K562 (cell line): ENCODE measurements at regions not wholly inside any gene's neighbourhood (a gene's known extent, or its start where the extent isn't known, plus 50 kb on each side); places are given as distances from the start of the nearest gene placed in this dataset.

ENCODE experiments used
- ATAC-seq: fragments of 200-7000 bp; cut with Tn5 transposase; 3 replicates; pipeline ENCODE4 v1.9.1; 2020; ENCODE audit warnings: moderate library complexity
- BruUV-seq: library from RNA; stranded (reverse); fragments of 400-500 nt; replicated peaks from 2 replicates; lab custom pipeline; 2021; lab: Mats Ljungman, UMichigan
- CTCF ChIA-PET: fragments of 300-600 bp; formaldehyde crosslinking; extraction: SDS; loops from one replicate; lab custom pipeline; 2021; ENCODE audit warnings: low intra/inter-chr PET ratio; lab: Yijun Ruan, JAX
- POLR2A ChIA-PET: fragments of 300-600, 350-650 bp; sonication (Branson Sonifier 250); formaldehyde crosslinking; extraction: SDS; loops from one replicate; lab custom pipeline; 2021; ENCODE audit warnings: antibody characterized with exemption, inconsistent platforms; lab: Yijun Ruan, JAX
- DNase-seq, 4 experiments: peaks; one replicate each; pipeline versions ENCODE4 v3.0.0 to v3.0.0-alpha.2; 2011 to 2018; ENCODE audit warnings: low spot score in 3 of 4, mixed read lengths in 3 of 4; ENCODE audit errors: extremely low read depth in 1 of 4
- FAIRE-seq: peaks from 2 replicates; lab custom pipeline; 2011; peaks lifted over from hg19 to GRCh38; lab: Jason Lieb, UNC
- H2AFZ ChIP-seq: 2 replicates; pipeline ENCODE4 v1.6.0; 2011; ENCODE audit warnings: low read depth, low read length, control low read depth, inconsistent platforms
- H3K27ac ChIP-seq: fragments of 200-600 bp; 3 replicates; pipeline ENCODE4 v1.8.0; 2011; ENCODE audit warnings: low read depth, mild to moderate bottlenecking, control low read depth, inconsistent platforms, low read length, moderate library complexity, mixed read lengths; ENCODE audit errors: extremely low read depth
- H3K27me3 ChIP-seq, 2 experiments: fragments of 300-600 bp in 1 of 2; 2 replicates in 1 of 2; 3 replicates in 1 of 2; pipeline versions ENCODE4 v1.6.0 to v1.8.0; 2011; ENCODE audit warnings: inconsistent platforms in 2 of 2, low read length in 2 of 2, mild to moderate bottlenecking in 1 of 2, mixed read lengths in 1 of 2, moderate library complexity in 1 of 2; ENCODE audit not compliant: control insufficient read depth in 2 of 2, insufficient read depth in 2 of 2
- H3K36me3 ChIP-seq: fragments of 300-600 bp; 3 replicates; pipeline ENCODE4 v1.8.0; 2011; ENCODE audit warnings: mild to moderate bottlenecking, low read length, inconsistent platforms; ENCODE audit not compliant: control insufficient read depth, insufficient read depth
- H3K4me1 ChIP-seq, 2 experiments: fragments of 200-600 bp in 1 of 2; replicated peaks in 1 of 2; 2 replicates in 1 of 2; 3 replicates in 1 of 2; pipeline versions ENCODE4 v1.5.1 to v1.8.0; 2011; ENCODE audit warnings: inconsistent platforms in 2 of 2, low read length in 2 of 2, mild to moderate bottlenecking in 1 of 2, mixed read lengths in 1 of 2, moderate library complexity in 1 of 2; ENCODE audit not compliant: control insufficient read depth in 2 of 2, insufficient read depth in 2 of 2
- H3K4me2 ChIP-seq: 2 replicates; pipeline ENCODE4 v1.6.1; 2011; ENCODE audit warnings: low read length, control low read depth, inconsistent platforms, mixed read lengths; ENCODE audit not compliant: insufficient read depth
- H3K4me3 ChIP-seq: fragments of 200-600 bp; sonication (generic), shearing (Covaris generic); 2 replicates; pipeline ENCODE4 v1.5.1; 2016; ENCODE audit warnings: control low read depth, inconsistent platforms
- H3K79me2 ChIP-seq: fragments of 200-600 bp; 3 replicates; pipeline ENCODE4 v1.8.0; 2011; ENCODE audit warnings: low read length, inconsistent platforms; ENCODE audit not compliant: control insufficient read depth, insufficient read depth
- H3K9ac ChIP-seq, 2 experiments: 2 replicates each; pipeline versions ENCODE4 v1.6.0 to v1.6.1; 2011; ENCODE audit warnings: low read depth in 2 of 2, low read length in 2 of 2, control low read depth in 1 of 2, inconsistent platforms in 1 of 2, mild to moderate bottlenecking in 1 of 2, mixed read lengths in 1 of 2; ENCODE audit not compliant: insufficient read depth in 1 of 2
- H3K9me1 ChIP-seq: one replicate; pipeline ENCODE4 v1.6.0; 2011; ENCODE audit warnings: inconsistent platforms, mild to moderate bottlenecking, low read length, moderate library complexity; ENCODE audit not compliant: control insufficient read depth, insufficient read depth
- H3K9me3 ChIP-seq: replicated peaks from 2 replicates; pipeline ENCODE4 v1.5.1; 2011; ENCODE audit warnings: low read depth, low read length, inconsistent platforms; ENCODE audit not compliant: control insufficient read depth, insufficient read depth
- H4K20me1 ChIP-seq: replicated peaks from 2 replicates; pipeline ENCODE4 v1.6.1; 2011; ENCODE audit warnings: low read length, inconsistent platforms, mixed read lengths; ENCODE audit not compliant: control insufficient read depth, insufficient read depth
- BRF1 ChIP-seq: IDR thresholded peaks from 3 replicates; pipeline ENCODE4 v1.6.1; 2011; ENCODE audit warnings: borderline replicate concordance, mild to moderate bottlenecking; ENCODE audit not compliant: insufficient read length; ENCODE audit errors: extremely low read depth
- CREM ChIP-seq: IDR thresholded peaks from 2 replicates; pipeline ENCODE4 v1.6.1; 2014; ENCODE audit warnings: antibody characterized with exemption, low read depth
- ETS1 ChIP-seq: conservative IDR thresholded peaks from 2 replicates; pipeline ENCODE4 v1.6.1; 2011; ENCODE audit warnings: low read depth, mild to moderate bottlenecking, low read length; ENCODE audit not compliant: control insufficient read depth
- POLR2B ChIP-seq: fragments of 450-650 bp; IDR thresholded peaks from 2 replicates; pipeline ENCODE4 v1.6.1; 2018; ENCODE audit warnings: low read depth; ENCODE audit not compliant: partially characterized antibody
- RBM39 ChIP-seq: fragments of 200-400 bp; formaldehyde crosslinking; optimal IDR thresholded peaks from 2 replicates; pipeline ENCODE3; 2018; ENCODE audit warnings: low read depth, low read length
- SAP30 ChIP-seq: fragments of 200-600 bp; sonication (generic); IDR thresholded peaks from 2 replicates; pipeline ENCODE4 v1.6.1; 2012; ENCODE audit warnings: borderline replicate concordance, low read depth, mild to moderate bottlenecking, moderate library complexity, low read length, control low read depth, inconsistent platforms; ENCODE audit not compliant: insufficient read depth, poor library complexity, severe bottlenecking
- SRSF1 ChIP-seq: fragments of 200-400 bp; formaldehyde crosslinking; IDR thresholded peaks from 2 replicates; pipeline ENCODE4 v1.6.1; 2017; ENCODE audit warnings: mild to moderate bottlenecking, low read depth, low read length, moderate library complexity
- TARDBP ChIP-seq: fragments of 450-650 bp; IDR thresholded peaks from 2 replicates; pipeline ENCODE4 v1.6.1; 2016
- U2AF1 ChIP-seq: fragments of 200-400 bp; formaldehyde crosslinking; optimal IDR thresholded peaks from 2 replicates; pipeline ENCODE3; 2017; ENCODE audit warnings: mild to moderate bottlenecking, low read depth, low read length, moderate library complexity
- XRCC3 ChIP-seq: fragments of 450-650 bp; IDR thresholded peaks from 2 replicates; pipeline ENCODE4 v1.6.1; 2017; ENCODE audit warnings: mild to moderate bottlenecking, moderate library complexity
- ZNF41 ChIP-seq: fragments of 250-450 bp; sonication (Bioruptor Pico); conservative IDR thresholded peaks from 2 replicates; pipeline ENCODE4 v1.4.0; 2020; ENCODE audit warnings: mild to moderate bottlenecking
- ZNF561 ChIP-seq: fragments of 450-650 bp; formaldehyde crosslinking; conservative IDR thresholded peaks from 2 replicates; pipeline ENCODE4 v1.4.0; 2020; ENCODE audit warnings: mild to moderate bottlenecking, moderate library complexity
- WGBS: fragments of 100-300 bp; shearing (Covaris generic); methylation state at CpG from one replicate; pipeline ENCODE4 v1.1.6; 2016; ENCODE audit warnings: low coverage, mixed read lengths; ENCODE audit not compliant: insufficient coverage; ENCODE audit errors: missing lambda C conversion rate; 5-methylcytosine and 5-hydroxymethylcytosine counted together
- in situ Hi-C: fragments of 300-500 bp; cut with MboI; formaldehyde crosslinking; loops from 4 replicates; pipeline ENCODE4 v1.15.0; 2018; ENCODE audit warnings: inconsistent platforms, mixed read lengths
- intact Hi-C: fragments of 100-400 bp; cut with micrococcal nuclease; formaldehyde crosslinking; loops from 2 replicates; pipeline ENCODE4 v1.14.2; 2022
- TF ChIP-seq, protein P1 (sequence below): sonication (generic); formaldehyde crosslinking; IDR thresholded peaks from 2 replicates; pipeline ENCODE4 v1.9.0; 2022; ENCODE audit warnings: mild to moderate bottlenecking, missing genetic modification reagents
- TF ChIP-seq, protein P2 (sequence below): sonication (generic); formaldehyde crosslinking; IDR thresholded peaks from 2 replicates; pipeline ENCODE4 v1.8.0; 2023; ENCODE audit warnings: missing genetic modification reagents, mild to moderate bottlenecking, borderline replicate concordance
- TF ChIP-seq, protein P3 (sequence below): sonication (generic); IDR thresholded peaks from 2 replicates; pipeline ENCODE4 v1.6.1; 2016

DNA sequence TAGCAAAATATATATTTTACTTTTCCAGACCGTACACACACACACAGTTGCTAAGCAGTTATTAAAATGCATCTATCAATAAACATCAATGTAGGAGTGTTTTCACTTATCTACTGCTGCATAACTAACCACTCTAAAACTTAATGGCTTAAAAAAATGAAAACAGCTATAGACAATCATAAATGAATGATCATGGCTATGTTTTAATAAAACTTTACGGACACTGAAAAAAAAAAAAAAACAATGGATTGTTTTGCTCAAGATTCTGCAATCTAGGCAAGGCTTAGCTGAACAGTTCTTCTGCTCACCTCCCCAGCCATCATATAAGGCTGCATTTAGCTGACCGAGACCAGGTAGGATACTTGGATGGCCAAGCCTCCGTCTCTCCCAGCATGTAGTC, 125.4 kb upstream of the CCDC28A start (continued):
- TF ChIP-seq BRF1 (no peak), TARDBP (no peak)
- TF ChIP-seq, protein P1, sequence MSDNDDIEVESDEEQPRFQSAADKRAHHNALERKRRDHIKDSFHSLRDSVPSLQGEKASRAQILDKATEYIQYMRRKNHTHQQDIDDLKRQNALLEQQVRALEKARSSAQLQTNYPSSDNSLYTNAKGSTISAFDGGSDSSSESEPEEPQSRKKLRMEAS (CRISPR knock-in tag), result no peak

- Histone ChIP-seq H3K36me3 (no peaks in the 10 kb centered on the region), H3K27me3 (peaks cover 10 to 23% of the 10 kb centered on the region in 2 experiments; a peak in 4 of 5 replicates), H4K20me1 (no peaks in the 10 kb centered on the region), H3K9ac (no peak overlapping the region), H3K4me2 (no peak overlapping the region), H3K27ac (no peak overlapping the region), H3K4me1 (no peaks in the 10 kb centered on the region), H2AFZ (no peak overlapping the region), H3K4me3 (no peak overlapping the region), H3K9me1 (no peaks in the 10 kb centered on the region), H3K79me2 (no peaks in the 10 kb centered on the region), H3K9me3 (no peaks in the 10 kb centered on the region)
- no peak for ATAC-seq
- ChIA-PET CTCF (no interaction called here), POLR2A (no interaction called here)
- intact Hi-C loops (no loop called here), in situ Hi-C loops (no loop called here)
- no TSS peak for BruUV-seq
- WGBS, result 5% methylated on average over 4 of the region's 4 CpGs
- DNase-seq, result no peak
- FAIRE-seq, result no peak
- no peak for TF ChIP-seq U2AF1
- TF ChIP-seq ZNF561, result no peak
- TF ChIP-seq XRCC3, result no peak
- no peak for TF ChIP-seq RBM39
- TF ChIP-seq CREM, result no peak
- TF ChIP-seq, protein P2, sequence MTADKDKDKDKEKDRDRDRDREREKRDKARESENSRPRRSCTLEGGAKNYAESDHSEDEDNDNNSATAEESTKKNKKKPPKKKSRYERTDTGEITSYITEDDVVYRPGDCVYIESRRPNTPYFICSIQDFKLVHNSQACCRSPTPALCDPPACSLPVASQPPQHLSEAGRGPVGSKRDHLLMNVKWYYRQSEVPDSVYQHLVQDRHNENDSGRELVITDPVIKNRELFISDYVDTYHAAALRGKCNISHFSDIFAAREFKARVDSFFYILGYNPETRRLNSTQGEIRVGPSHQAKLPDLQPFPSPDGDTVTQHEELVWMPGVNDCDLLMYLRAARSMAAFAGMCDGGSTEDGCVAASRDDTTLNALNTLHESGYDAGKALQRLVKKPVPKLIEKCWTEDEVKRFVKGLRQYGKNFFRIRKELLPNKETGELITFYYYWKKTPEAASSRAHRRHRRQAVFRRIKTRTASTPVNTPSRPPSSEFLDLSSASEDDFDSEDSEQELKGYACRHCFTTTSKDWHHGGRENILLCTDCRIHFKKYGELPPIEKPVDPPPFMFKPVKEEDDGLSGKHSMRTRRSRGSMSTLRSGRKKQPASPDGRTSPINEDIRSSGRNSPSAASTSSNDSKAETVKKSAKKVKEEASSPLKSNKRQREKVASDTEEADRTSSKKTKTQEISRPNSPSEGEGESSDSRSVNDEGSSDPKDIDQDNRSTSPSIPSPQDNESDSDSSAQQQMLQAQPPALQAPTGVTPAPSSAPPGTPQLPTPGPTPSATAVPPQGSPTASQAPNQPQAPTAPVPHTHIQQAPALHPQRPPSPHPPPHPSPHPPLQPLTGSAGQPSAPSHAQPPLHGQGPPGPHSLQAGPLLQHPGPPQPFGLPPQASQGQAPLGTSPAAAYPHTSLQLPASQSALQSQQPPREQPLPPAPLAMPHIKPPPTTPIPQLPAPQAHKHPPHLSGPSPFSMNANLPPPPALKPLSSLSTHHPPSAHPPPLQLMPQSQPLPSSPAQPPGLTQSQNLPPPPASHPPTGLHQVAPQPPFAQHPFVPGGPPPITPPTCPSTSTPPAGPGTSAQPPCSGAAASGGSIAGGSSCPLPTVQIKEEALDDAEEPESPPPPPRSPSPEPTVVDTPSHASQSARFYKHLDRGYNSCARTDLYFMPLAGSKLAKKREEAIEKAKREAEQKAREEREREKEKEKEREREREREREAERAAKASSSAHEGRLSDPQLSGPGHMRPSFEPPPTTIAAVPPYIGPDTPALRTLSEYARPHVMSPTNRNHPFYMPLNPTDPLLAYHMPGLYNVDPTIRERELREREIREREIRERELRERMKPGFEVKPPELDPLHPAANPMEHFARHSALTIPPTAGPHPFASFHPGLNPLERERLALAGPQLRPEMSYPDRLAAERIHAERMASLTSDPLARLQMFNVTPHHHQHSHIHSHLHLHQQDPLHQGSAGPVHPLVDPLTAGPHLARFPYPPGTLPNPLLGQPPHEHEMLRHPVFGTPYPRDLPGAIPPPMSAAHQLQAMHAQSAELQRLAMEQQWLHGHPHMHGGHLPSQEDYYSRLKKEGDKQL (CRISPR knock-in tag), result no peak
- TF ChIP-seq, protein P3, sequence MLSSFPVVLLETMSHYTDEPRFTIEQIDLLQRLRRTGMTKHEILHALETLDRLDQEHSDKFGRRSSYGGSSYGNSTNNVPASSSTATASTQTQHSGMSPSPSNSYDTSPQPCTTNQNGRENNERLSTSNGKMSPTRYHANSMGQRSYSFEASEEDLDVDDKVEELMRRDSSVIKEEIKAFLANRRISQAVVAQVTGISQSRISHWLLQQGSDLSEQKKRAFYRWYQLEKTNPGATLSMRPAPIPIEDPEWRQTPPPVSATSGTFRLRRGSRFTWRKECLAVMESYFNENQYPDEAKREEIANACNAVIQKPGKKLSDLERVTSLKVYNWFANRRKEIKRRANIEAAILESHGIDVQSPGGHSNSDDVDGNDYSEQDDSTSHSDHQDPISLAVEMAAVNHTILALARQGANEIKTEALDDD, result no peak
- no peak for TF ChIP-seq SAP30
- TF ChIP-seq ZNF41 (CRISPR knock-in tag), result no peak
- TF ChIP-seq ETS1, result no peak
- no peak for TF ChIP-seq SRSF1
- TF ChIP-seq POLR2B, result no peak
Observed at GRCh38 chr6:138651491-138651890, 122.1 kb upstream of the CCDC28A start.
